ENCODE measurements at regions not wholly inside any gene's neighbourhood (a gene's known extent, or its start where the extent isn't known, plus 50 kb on each side); places are given as distances from the start of the nearest gene placed in this dataset.

- POLR2A ChIA-PET = no interaction called here
- Histone ChIP-seq H3K27ac (ENCODE audit: low read length) (no peak overlapping the region), H3K27me3 (ENCODE audit: control insufficient read depth, insufficient read depth, low read length) (no peaks in the 10 kb centered on the region), H3K4me1 (ENCODE audit: control insufficient read depth, insufficient read depth, low read length) (no peaks in the 10 kb centered on the region), H3K36me3 (ENCODE audit: control insufficient read depth, insufficient read depth, low read length) (no peaks in the 10 kb centered on the region), H3K9me3 (ENCODE audit: control insufficient read depth, insufficient read depth, low read depth, low read length) (no peaks in the 10 kb centered on the region), H3K4me3 (ENCODE audit: low read depth in 2 of 2, low read length in 2 of 2) (no peak overlapping the region)
- in situ Hi-C loops (cut with HindIII; ENCODE audit: low pct_unique_long_range_greater_than_20kb, low sequenced_read_pairs) (no loop called here), intact Hi-C loops (cut with micrococcal nuclease; ENCODE audit: unreplicated experiment) (no loop called here)
- CTCF ChIA-PET = no interaction called here
- DNase-seq (ENCODE audit: low read depth, low spot score) (no peak), ATAC-seq (no peak)
- no TSS peak for BruUV-seq (replicated peaks)
- no peak for TF ChIP-seq POLR2AphosphoS5 (IDR thresholded peaks at IDR 0.05; ENCODE audit: low read depth, low read length)
- TF ChIP-seq REST (IDR thresholded peaks at IDR 0.05; ENCODE audit: insufficient read depth in 1 of 2, low read depth in 2 of 2, low read length in 1 of 2) = no peak
- no peak for TF ChIP-seq TCF7L2 (IDR thresholded peaks at IDR 0.05; ENCODE audit: low read depth, low read length)
- no peak for TF ChIP-seq CTCF (IDR thresholded peaks at IDR 0.05)
- no peak for TF ChIP-seq SIN3A (IDR thresholded peaks at IDR 0.05; ENCODE audit: borderline replicate concordance, insufficient read depth, low read depth, low read length)
These were observed 102.3 kb upstream of the CDYL start for GRCh38 chr6:4673861-4674260.

- no peak overlapping the region for H3K27ac ChIP-seq (ENCODE audit: low read length)
- H3K4me3 ChIP-seq (ENCODE audit: low read depth in 2 of 2, low read length in 2 of 2) = no peak overlapping the region
- no peaks in the 10 kb centered on the region for H3K4me1 ChIP-seq (ENCODE audit: control insufficient read depth, insufficient read depth, low read length)
- no TSS peak for BruUV-seq (replicated peaks)
- no peaks in the 10 kb centered on the region for H3K27me3 ChIP-seq (ENCODE audit: control insufficient read depth, insufficient read depth, low read length)
- intact Hi-C loops (cut with micrococcal nuclease; ENCODE audit: unreplicated experiment) (no loop called here), in situ Hi-C loops (cut with HindIII; ENCODE audit: low pct_unique_long_range_greater_than_20kb, low sequenced_read_pairs) (no loop called here)
- TF ChIP-seq SIN3A (IDR thresholded peaks at IDR 0.05; ENCODE audit: borderline replicate concordance, insufficient read depth, low read depth, low read length) = no peak
- TF ChIP-seq TCF7L2 (IDR thresholded peaks at IDR 0.05; ENCODE audit: low read depth, low read length) = no peak
- no peak for TF ChIP-seq REST (IDR thresholded peaks at IDR 0.05; ENCODE audit: insufficient read depth in 1 of 2, low read depth in 2 of 2, low read length in 1 of 2)
- no peak for TF ChIP-seq CTCF (IDR thresholded peaks at IDR 0.05)
- no peak for TF ChIP-seq POLR2AphosphoS5 (IDR thresholded peaks at IDR 0.05; ENCODE audit: low read depth, low read length)
- no peaks in the 10 kb centered on the region for H3K9me3 ChIP-seq (ENCODE audit: control insufficient read depth, insufficient read depth, low read depth, low read length)
- no peaks in the 10 kb centered on the region for H3K36me3 ChIP-seq (ENCODE audit: control insufficient read depth, insufficient read depth, low read length)
- DNase-seq (ENCODE audit: low read depth, low spot score) = no peak
- no peak for ATAC-seq
- ChIA-PET CTCF (no interaction called here), POLR2A (no interaction called here)
These were observed 103.4 kb upstream of the CDYL start for GRCh38 chr6:4672772-4673171.

Data from Panc1 (cell line).